ENCODE measurements at regions not wholly inside any gene's neighbourhood (a gene's known extent, or its start where the extent isn't known, plus 50 kb on each side); places are given as distances from the start of the nearest gene placed in this dataset.
"Not testable (repeated sequence)": the region's sequence is repeated elsewhere in the genome, so short reads cannot be mapped to it uniquely, and the experiment has no call there.

DNA sequence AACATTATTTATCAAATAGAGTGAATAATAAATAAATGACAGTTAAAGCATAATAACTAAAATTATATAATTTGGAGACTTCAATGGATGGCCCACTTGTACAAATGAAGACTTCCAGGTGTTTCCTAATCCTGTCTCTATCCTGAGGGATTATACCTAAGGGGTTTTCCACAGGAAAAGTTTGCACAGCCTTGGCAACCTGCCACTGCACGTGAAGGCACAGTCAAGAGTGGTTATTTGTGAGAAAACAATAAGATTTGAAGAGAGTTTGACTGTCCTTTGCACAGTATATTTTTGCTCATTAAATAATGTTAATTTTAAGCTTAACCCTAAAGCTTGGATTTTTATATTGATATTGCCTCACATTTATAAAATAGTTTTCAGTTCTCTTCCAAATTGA is 178.2 kb upstream of the POMZP3 start:
- TF ChIP-seq, protein P1, sequence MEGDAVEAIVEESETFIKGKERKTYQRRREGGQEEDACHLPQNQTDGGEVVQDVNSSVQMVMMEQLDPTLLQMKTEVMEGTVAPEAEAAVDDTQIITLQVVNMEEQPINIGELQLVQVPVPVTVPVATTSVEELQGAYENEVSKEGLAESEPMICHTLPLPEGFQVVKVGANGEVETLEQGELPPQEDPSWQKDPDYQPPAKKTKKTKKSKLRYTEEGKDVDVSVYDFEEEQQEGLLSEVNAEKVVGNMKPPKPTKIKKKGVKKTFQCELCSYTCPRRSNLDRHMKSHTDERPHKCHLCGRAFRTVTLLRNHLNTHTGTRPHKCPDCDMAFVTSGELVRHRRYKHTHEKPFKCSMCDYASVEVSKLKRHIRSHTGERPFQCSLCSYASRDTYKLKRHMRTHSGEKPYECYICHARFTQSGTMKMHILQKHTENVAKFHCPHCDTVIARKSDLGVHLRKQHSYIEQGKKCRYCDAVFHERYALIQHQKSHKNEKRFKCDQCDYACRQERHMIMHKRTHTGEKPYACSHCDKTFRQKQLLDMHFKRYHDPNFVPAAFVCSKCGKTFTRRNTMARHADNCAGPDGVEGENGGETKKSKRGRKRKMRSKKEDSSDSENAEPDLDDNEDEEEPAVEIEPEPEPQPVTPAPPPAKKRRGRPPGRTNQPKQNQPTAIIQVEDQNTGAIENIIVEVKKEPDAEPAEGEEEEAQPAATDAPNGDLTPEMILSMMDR (IDR thresholded peaks at IDR 0.05), result not testable (repeated sequence)
- not testable (repeated sequence) for TF ChIP-seq POLR2A (IDR thresholded peaks at IDR 0.05)

Measured in right lobe of liver (tissue), 4 donors.